Ishikawa (cell line): ENCODE measurements at regions not wholly inside any gene's neighbourhood (a gene's known extent, or its start where the extent isn't known, plus 50 kb on each side); places are given as distances from the start of the nearest gene placed in this dataset.

Source experiments
- CREB1 ChIP-seq: IDR thresholded peaks from 2 replicates; pipeline ENCODE4 v1.6.1; 2012; ENCODE audit warnings: low read depth
- EGR1 ChIP-seq: IDR thresholded peaks from 2 replicates; pipeline ENCODE4 v1.6.1; 2012
- EP300 ChIP-seq: IDR thresholded peaks from 2 replicates; pipeline ENCODE4 v1.6.1; 2012; ENCODE audit warnings: borderline replicate concordance
- MAX ChIP-seq: IDR thresholded peaks from 2 replicates; pipeline ENCODE4 v1.6.1; 2012
- REST ChIP-seq: IDR thresholded peaks from 2 replicates; pipeline ENCODE4 v1.6.1; 2012; ENCODE audit warnings: low read depth, mild to moderate bottlenecking
- TAF1 ChIP-seq: IDR thresholded peaks from 2 replicates; pipeline ENCODE4 v1.6.1; 2012; ENCODE audit warnings: low read depth, mild to moderate bottlenecking
- TEAD4 ChIP-seq: IDR thresholded peaks from 2 replicates; pipeline ENCODE4 v1.6.1; 2012
- YY1 ChIP-seq: IDR thresholded peaks from 2 replicates; pipeline ENCODE4 v1.6.1; 2012; ENCODE audit warnings: low read depth

- TF ChIP-seq MAX: no peak
- TF ChIP-seq CREB1: no peak
- TF ChIP-seq YY1: no peak
- no peak for TF ChIP-seq EGR1
- TF ChIP-seq EP300: no peak
- no peak for TF ChIP-seq TAF1
- no peak for TF ChIP-seq TEAD4
- TF ChIP-seq REST: no peak
These were observed 317.5 kb upstream of the SGO1 start for GRCh38 chr3:20503394-20504082.
